Inferior parietal cortex (tissue), 1 donor: ENCODE measurements at regions not wholly inside any gene's neighbourhood (a gene's known extent, or its start where the extent isn't known, plus 50 kb on each side); places are given as distances from the start of the nearest gene placed in this dataset.
A peak's percentile ranks its signal among the peaks of the same experiment; 100 is the strongest.
"Not testable (repeated sequence)": the region's sequence is repeated elsewhere in the genome, so short reads cannot be mapped to it uniquely, and the experiment has no call there.

Source experiments
- DNase-seq: peaks from one replicate; pipeline ENCODE4 v3.0.0-alpha.2; 2016; ENCODE audit errors: extremely low spot score

- DNase-seq, result no peak
These were observed 203.2 kb downstream of the LAS1L start for GRCh38 chrX:65331371-65331770.

DNA sequence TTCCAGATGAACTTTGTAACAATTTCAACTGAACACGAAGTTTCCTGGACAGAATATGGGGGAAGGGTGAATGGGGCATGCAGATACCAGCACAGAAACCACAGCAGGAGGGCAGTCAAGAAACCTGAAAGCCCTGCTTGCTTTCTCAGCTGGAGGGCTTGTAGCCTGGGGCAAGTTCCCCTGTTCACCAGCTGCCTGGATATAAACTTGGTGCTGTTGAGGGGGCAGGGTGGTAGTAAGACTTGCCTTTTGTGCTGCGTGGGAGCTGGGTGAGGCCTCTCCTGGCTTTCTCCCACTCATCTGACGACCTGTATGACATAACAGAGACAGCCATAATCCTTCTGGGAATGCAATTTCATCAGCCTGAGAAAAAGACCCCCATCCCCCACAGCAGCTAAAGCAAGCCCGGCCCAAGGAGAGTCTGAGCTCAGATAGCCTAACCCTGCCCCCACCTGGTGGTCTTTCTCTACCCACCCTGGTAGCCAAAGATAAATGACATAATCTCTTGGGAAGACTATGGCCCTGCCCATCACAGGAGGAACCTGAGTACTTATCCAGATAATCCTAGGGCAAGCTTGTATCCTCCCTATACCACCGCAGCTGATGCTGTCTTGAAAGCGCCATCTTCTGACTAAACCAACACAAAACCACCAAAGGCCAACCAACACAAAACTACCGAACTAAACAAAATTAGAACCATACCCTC, 234.3 kb downstream of the LAS1L start:
- no peak for DNase-seq

GRCh38 chrX:65282905-65283304, 251.7 kb downstream of the LAS1L start:
- not testable (repeated sequence) for DNase-seq

DNA sequence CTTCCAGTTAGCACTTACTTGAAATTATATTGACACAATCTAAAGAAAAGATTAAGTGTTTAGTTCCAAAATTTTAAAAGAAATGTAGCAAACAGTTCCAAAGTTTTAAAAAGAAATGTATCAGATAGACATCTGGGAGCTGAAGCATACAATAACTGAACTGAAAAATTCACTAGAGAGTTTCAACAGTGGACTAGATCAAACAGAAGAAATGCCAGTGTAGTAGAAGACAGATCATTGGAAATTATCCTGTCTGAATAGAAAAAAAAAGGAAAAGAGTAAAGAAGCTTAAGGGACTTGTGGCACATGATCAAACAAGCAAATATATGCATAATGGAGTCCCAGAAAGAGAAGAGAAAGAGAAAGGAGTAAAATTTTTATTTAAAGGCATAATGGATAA, 261.4 kb downstream of the LAS1L start:
- DNase-seq, result no peak

DNA sequence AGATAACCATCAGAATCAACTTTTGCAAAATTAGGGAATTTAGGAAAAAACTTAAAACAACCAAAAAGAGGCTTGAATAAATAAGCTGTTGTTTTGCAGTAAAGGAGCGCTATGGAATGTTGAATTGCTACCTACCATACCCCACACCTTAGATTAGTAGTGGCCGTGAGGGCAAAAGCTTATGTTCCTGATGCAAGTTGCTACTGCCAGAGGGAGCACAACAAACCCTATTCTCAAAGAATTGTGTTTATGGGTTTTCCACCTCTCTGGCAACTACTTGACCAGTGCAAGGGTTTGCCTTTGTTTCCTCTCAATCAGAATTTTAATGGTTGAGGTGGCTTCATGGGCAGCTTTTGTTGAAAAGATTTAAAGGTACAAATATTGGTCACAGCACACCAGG, 268.1 kb downstream of the LAS1L start:
- DNase-seq, result no peak

DNA sequence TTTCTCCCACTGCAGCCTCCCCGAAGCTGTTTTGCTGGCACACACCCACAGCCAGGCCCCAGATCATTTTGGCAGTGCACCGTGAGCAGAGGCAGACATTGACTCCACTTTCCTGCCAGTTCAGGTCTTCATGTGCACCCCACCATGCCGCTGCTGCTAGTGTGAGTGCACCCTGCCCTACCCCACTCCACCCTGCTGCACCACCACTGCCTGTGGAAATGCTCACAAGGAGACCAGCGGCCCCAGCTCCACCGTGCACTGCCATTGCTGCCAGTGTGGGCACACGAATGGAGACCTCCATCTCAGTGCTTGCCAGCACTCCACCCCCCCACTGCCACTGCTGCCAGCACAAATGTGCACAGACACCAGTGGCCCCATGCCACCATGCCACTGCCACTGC, 277.6 kb upstream of the ZC4H2 start:
- DNase-seq, result no peak

GRCh38 chrX:65241059-65241721, 264.9 kb upstream of the ZC4H2 start:
- no peak for DNase-seq

GRCh38 chrX:65203545-65203944, 227.3 kb upstream of the ZC4H2 start:
- no peak for DNase-seq

DNA sequence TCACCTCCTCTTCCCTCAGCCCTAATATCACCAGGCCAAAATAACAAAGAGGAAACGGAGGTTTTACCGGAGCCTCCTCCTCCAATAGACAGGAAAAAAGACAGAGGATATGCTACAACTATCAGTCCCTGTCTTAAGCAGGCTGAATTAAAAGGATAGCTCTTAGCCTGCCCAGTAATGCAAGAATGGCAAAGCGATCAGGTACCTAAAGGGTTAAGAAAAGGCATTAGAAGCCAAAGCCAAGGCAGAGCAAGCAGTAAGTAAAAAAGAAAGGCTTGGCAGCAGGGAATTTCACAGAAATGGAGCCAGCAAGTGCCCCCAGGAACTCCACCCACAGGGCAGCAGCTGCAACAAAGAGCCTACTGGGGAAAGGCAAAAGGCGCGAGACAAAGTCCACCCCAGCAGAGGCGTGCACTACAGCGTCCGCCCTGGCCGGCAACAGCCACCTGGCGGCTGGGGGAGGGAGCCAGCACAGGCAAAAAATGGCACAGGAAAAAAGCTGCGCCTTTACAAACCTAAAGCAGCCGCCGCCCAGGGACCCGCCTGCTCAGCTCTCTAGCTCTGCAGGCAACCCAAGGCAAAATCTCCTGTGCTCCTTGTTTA, 220.6 kb upstream of the ZC4H2 start:
- DNase-seq, result no peak

DNA sequence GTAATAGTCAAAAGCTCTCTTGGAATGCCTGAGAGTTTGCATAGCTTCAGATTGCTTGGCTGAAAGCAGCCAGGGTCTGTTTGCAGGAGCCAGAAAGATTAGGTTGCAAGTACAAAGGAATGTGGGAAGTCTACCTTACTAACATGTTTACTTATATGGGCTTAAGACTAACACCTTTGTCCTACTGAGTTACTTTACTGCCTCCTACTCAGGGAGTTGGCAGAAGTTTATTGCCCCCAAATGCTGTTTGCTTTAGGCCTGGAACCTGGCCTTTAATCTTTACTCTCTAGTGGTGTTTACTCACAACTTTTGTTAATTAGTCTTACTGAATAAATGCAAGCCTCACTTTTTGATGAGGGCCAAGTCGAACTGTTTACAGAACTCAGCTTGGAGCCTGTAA, 219.4 kb upstream of the ZC4H2 start:
- no peak for DNase-seq

DNA sequence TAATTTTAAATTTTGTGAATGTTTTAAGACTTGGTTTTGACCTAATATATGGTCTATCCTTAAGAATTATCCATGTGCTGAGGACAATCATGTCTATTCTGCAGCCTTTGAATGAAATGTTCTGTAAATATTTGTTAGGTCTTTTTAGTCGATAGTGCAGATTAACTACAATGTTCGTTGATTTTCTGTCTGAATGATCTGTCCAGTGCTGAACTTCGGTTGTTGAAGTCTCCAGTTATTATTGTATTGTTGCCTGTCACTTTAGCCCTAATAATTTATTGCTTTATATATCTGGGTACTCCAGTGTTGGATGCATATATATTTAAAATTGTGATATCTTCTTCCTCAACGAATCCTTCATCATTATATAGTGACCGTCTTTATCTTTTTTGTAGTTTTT, 218.3 kb upstream of the ZC4H2 start:
- DNase-seq, result no peak

GRCh38 chrX:65163325-65163724, 187.1 kb upstream of the ZC4H2 start:
- not testable (repeated sequence) for DNase-seq

DNA sequence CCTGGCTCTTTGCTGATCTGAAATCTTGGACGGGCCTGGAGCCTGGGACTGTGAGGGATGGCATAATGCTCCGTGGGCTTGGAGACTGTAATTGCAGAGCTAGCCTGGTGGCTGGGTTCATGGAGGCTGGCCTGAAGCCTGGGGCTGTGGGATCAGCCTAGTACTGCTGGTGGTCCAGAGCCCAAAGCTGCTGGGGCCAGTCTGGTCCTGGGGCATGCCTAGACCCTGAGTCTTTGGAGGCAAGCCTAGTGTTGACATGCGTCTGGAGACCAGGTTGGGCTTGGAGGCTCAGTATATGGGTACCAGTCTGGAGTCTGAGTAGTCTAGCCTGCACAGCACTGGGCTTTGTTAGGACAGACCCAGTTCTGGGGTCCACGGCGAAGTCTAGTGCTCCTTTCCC, 172.0 kb upstream of the ZC4H2 start:
- DNase-seq, result no peak

DNA sequence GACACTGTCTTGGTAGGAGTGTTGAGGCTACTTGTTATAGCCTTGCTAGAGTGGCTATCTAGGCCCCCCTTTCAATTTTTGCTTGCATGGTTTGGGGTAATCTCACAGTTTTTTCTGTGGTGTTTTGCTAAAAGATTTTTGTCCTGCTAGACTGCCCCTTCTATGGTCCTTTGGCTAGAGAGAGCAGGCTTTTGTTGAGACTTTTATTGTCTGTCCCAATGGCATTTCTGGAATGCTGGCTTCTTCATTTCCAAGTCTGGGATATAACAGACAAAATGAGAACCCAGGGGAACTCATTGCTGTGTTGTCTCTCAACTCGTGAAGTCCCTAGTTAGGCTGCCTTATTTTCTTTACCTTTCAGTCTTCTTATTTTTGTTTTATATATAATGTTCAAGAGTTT, 160.2 kb upstream of the ZC4H2 start:
- DNase-seq, result no peak

GRCh38 chrX:65127842-65128241, 151.6 kb upstream of the ZC4H2 start:
- no peak for DNase-seq

- no peak for DNase-seq
These were observed 122.6 kb upstream of the ZC4H2 start for GRCh38 chrX:65098851-65099250.

DNA sequence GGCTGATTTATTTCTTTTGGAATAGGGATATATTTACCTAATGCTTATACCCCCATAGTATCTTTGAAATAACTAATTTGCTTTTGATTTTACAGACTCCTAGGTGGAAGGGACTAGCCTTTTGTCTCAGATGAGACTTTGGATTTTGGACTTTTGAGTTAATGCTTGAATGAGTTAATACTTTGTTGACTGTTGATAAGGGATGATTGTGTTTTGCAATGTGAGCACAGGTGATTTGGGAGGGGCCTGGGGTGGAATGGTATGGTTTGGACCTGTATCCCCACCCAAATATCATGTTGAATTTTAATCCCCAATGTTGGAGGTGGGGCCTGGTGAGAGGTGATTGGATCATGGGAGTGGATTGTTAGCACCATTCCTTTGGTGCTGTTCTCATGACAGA, 117.4 kb upstream of the ZC4H2 start:
- no peak for DNase-seq

GRCh38 chrX:65073233-65073632, 97.0 kb upstream of the ZC4H2 start:
- no peak for DNase-seq

GRCh38 chrX:65072590-65072989, 96.3 kb upstream of the ZC4H2 start:
- no peak for DNase-seq

- not testable (repeated sequence) for DNase-seq
These were observed 82.4 kb upstream of the ZC4H2 start for GRCh38 chrX:65058626-65059025.

DNA sequence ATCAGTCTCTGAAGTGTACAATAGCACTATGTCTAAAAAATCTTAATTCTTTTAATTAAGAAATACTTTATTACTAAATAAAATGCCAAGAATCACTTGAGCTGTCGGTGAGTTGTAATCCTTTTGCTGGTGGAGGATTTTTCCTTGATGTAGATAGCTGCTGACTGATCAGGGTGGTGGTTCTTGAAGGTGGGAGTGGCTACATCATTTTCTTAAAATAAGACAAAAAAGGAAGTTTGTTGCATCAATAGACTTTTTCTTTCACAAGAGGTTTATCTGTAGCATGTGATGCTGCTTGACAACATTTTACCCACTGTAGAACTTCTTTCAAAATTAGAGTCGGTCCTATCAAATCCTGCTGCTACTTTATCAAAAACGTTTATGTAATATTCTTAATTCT, 68.8 kb upstream of the ZC4H2 start:
- no peak for DNase-seq

DNA sequence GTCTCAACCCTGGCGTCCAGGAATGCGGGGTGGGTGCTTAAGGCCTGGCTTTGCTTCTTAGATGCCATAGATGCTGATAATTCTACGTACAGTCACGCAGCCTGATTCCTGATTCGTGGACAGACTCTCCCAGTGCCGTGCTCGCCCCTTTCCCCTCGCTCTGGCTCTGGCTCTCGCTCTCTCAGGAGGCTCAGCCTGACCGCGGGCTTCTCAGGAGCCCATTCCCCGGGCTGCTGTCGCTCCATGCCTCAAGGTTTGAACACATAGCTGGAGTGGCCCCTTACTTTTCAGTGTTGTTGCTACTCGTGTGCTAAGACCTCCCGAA, 59.2 kb upstream of the ZC4H2 start:
- peak; percentile 15 for DNase-seq

DNA sequence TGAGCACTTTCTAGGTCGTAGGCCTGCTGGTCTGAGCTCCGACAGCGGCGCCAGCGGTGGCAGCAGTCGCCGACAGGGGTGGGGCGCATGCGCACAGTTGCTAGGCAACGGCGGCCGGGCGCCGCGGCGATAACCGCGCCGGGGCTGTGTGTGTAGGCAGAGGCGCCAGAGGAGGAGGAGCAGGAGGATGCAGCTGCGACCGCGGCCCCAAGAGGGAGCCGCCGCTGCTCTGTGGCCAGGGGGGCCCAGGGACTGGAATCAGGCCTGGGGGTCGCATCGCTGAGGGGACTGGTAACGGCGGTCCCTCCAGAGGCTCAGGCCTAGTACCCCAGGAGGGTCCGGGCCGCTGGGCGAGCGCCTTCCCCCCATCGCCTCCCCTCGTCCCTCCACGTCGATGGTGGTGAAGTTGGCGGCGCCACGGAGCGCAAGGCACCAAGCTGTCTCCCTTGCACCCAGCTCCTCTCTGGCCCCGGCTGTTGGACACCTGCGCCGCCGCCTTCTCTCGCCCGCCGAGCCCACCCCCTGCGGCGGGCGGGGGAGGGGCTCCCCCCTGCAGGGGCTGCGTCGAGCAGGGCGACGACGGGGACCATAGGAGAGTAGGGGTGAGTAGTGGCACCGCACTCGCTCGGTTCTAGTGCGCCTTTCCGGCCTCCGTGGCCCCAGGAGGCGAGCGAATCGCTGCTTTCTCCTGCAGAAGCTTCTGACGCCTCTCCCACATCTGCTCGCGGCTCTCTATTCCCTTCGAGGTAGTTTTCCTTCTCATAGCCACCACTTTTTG, 58.6 kb upstream of the ZC4H2 start, which contains the start of gene ZC3H12B:
TSS of gene ZC3H12B (plus strand) at position 159 of the 778 bp plus-strand sequence.
- peak; percentile 69 for DNase-seq
